Left lung (tissue), 4 donors: ENCODE measurements at regions not wholly inside any gene's neighbourhood (a gene's known extent, or its start where the extent isn't known, plus 50 kb on each side); places are given as distances from the start of the nearest gene placed in this dataset.
A peak's percentile ranks its signal among the peaks of the same experiment; 100 is the strongest.
"Not testable (repeated sequence)": the region's sequence is repeated elsewhere in the genome, so short reads cannot be mapped to it uniquely, and the experiment has no call there.

ENCODE experiments used
- ATAC-seq: fragments of 200-7000 bp; cut with Tn5 transposase; one replicate; pipeline ENCODE4 v1.9.1; 2020; ENCODE audit warnings: moderate library complexity
- DNase-seq, 4 donors: peaks; one replicate each; pipeline ENCODE4 v3.0.0-alpha.2; 2013 to 2020
- H3K27ac ChIP-seq, 2 donors: fragments of 200-600 bp; sonication (generic) in 1 of 2; one replicate each; pipeline versions ENCODE4 v1.5.0 to v1.8.0; 2020 to 2021
- H3K27me3 ChIP-seq, 2 donors: fragments of 200-600 bp; sonication (generic) in 1 of 2; one replicate each; pipeline versions ENCODE4 v1.5.0 to v1.8.0; 2020 to 2021
- H3K36me3 ChIP-seq, 2 donors: fragments of 200-600 bp; sonication (generic) in 1 of 2; one replicate each; pipeline versions ENCODE4 v1.5.0 to v1.8.0; 2020 to 2021
- H3K4me1 ChIP-seq, 2 donors: fragments of 200-600 bp; one replicate each; pipeline ENCODE4 v1.8.0; 2021
- H3K4me3 ChIP-seq, 2 donors: fragments of 200-600 bp; sonication (generic) in 1 of 2; one replicate each; pipeline versions ENCODE4 v1.5.0 to v1.8.0; 2020 to 2021; ENCODE audit warnings: mild to moderate bottlenecking in 1 of 2
- H3K9me3 ChIP-seq, 2 donors: fragments of 200-600 bp; sonication (generic) in 1 of 2; one replicate each; pipeline versions ENCODE4 v1.5.0 to v1.8.0; 2020 to 2021
- CTCF ChIP-seq, 2 donors: fragments of 200-600 bp; sonication (generic) in 1 of 2; IDR thresholded peaks; one replicate each; pipeline versions ENCODE4 v1.5.0 to v1.8.0; 2021; ENCODE audit warnings: antibody characterized with exemption in 2 of 2
- intact Hi-C, 2 donors: fragments of 100-400 bp; cut with DNase I; formaldehyde crosslinking; loops; one replicate each; pipeline versions ENCODE4 v1.11.2 to v1.14.2; 2022
- donor health status: DM: no; HTN: yes; CAD: no.
- donor health status: DM: no; HTN: no; CAD: no.

GRCh38 chr7:130789436-130789835 is 55.4 kb upstream of the KLF14 start:
- H3K9me3 ChIP-seq: no peaks in the 10 kb centered on the region
- no peaks in the 10 kb centered on the region for H3K27me3 ChIP-seq
- DNase-seq (no peak), ATAC-seq (no peak)
- no peak overlapping the region for H3K27ac ChIP-seq
- no peaks in the 10 kb centered on the region for H3K36me3 ChIP-seq
- H3K4me1 ChIP-seq: no peaks in the 10 kb centered on the region
- TF ChIP-seq CTCF (IDR thresholded peaks at IDR 0.05): no peak
- intact Hi-C loops: no loop called here
- H3K4me3 ChIP-seq: no peak overlapping the region

GRCh38 chr7:130791746-130792145 is 57.7 kb upstream of the KLF14 start:
- intact Hi-C loops: no loop called here

GRCh38 chr7:130793855-130794618 is 60.0 kb upstream of the KLF14 start:
- intact Hi-C loops: no loop called here
- Histone ChIP-seq H3K27me3 (no peaks in the 10 kb centered on the region), H3K4me1 (no peaks in the 10 kb centered on the region), H3K4me3 (no peak overlapping the region), H3K36me3 (no peaks in the 10 kb centered on the region), H3K9me3 (no peaks in the 10 kb centered on the region), H3K27ac (no peak overlapping the region)
- no peak for TF ChIP-seq CTCF (IDR thresholded peaks at IDR 0.05)
- ATAC-seq: no peak
- peak in 1 of 4 donors; percentile 2 for DNase-seq

More at GRCh38 chr7:130791746-130792145, 57.7 kb upstream of the KLF14 start:
- no peak for DNase-seq
- TF ChIP-seq CTCF (IDR thresholded peaks at IDR 0.05): no peak
- H3K4me1 ChIP-seq: no peaks in the 10 kb centered on the region
- ATAC-seq: no peak
- no peaks in the 10 kb centered on the region for H3K36me3 ChIP-seq
- no peak overlapping the region for H3K4me3 ChIP-seq
- H3K9me3 ChIP-seq: no peaks in the 10 kb centered on the region
- no peaks in the 10 kb centered on the region for H3K27me3 ChIP-seq
- H3K27ac ChIP-seq: no peak overlapping the region

GRCh38 chr7:130794619-130794922 is 60.6 kb upstream of the KLF14 start:
- Histone ChIP-seq H3K4me3 (no peak overlapping the region), H3K27me3 (no peaks in the 10 kb centered on the region), H3K36me3 (no peaks in the 10 kb centered on the region), H3K4me1 (no peaks in the 10 kb centered on the region), H3K27ac (no peak overlapping the region), H3K9me3 (no peaks in the 10 kb centered on the region)
- TF ChIP-seq CTCF (IDR thresholded peaks at IDR 0.05): no peak
- ATAC-seq: no peak
- no peak for DNase-seq
- intact Hi-C loops: no loop called here

- intact Hi-C loops, DNase-seq, ATAC-seq, H3K27ac ChIP-seq, H3K27me3 ChIP-seq, H3K4me3 ChIP-seq, H3K4me1 ChIP-seq, H3K9me3 ChIP-seq, H3K36me3 ChIP-seq: not testable (repeated sequence)
Measured at GRCh38 chr7:130796425-130796824, 62.4 kb upstream of the KLF14 start.

- TF ChIP-seq CTCF (IDR thresholded peaks at IDR 0.05): no peak
- DNase-seq (no peak), ATAC-seq (no peak)
- no peaks in the 10 kb centered on the region for H3K4me1 ChIP-seq
- intact Hi-C loops: no loop called here
- H3K27ac ChIP-seq: no peak overlapping the region
- H3K36me3 ChIP-seq: no peaks in the 10 kb centered on the region
- peaks cover 2 to 18% of the 10 kb centered on the region in 2 donors for H3K27me3 ChIP-seq
- H3K4me3 ChIP-seq: no peak overlapping the region
- H3K9me3 ChIP-seq: no peaks in the 10 kb centered on the region
Measured at GRCh38 chr7:130803127-130803526, 69.1 kb upstream of the KLF14 start.
